ENCODE measurements at regions not wholly inside any gene's neighbourhood (a gene's known extent, or its start where the extent isn't known, plus 50 kb on each side); places are given as distances from the start of the nearest gene placed in this dataset.
A peak's percentile ranks its signal among the peaks of the same experiment; 100 is the strongest.

- Histone ChIP-seq H4K91ac (replicated peaks; ENCODE audit: insufficient read length, low read length) (no peak overlapping the region), H3K23ac (ENCODE audit: insufficient read length) (no peak overlapping the region), H3K9ac (replicated peaks in 1 of 4; ENCODE audit: extremely low read depth in 1 of 4, low read depth in 3 of 4, low read length in 3 of 4) (no peak overlapping the region), H3K4me2 (ENCODE audit: insufficient read depth in 1 of 2, low read depth in 2 of 2, low read length in 2 of 2) (no peak overlapping the region), H2BK15ac (ENCODE audit: low read length) (0 out of 2 replicates have a peak overlapping the region, but pooled peaks have one; percentile 61), H4K5ac (ENCODE audit: insufficient read length, low read depth, low read length) (no peak overlapping the region), H4K8ac (ENCODE audit: extremely low read depth, insufficient read depth, low read length) (no peak overlapping the region), H2BK20ac (ENCODE audit: low read length) (no peak overlapping the region), H3K4me1 (replicated peaks in 1 of 4; ENCODE audit: control insufficient read depth in 3 of 4, insufficient read depth in 4 of 4, low read length in 3 of 4) (peaks cover 12 to 40% (median 25%) of the 10 kb centered on the region in 4 experiments), H3K14ac (ENCODE audit: insufficient read length) (no peak overlapping the region), H3K9me3 (ENCODE audit: insufficient read depth in 2 of 2, low read depth in 1 of 2, low read length in 1 of 2) (no peaks in the 10 kb centered on the region; a peak in 1 of 4 replicates), H3K4ac (replicated peaks; ENCODE audit: insufficient read length, low read depth, low read length) (no peak overlapping the region), H2AFZ (ENCODE audit: low read length) (no peak overlapping the region), H3K23me2 (ENCODE audit: low read depth, low read length) (peaks cover 3% of the 10 kb centered on the region; the same call in 1 of the 2 replicates), H3K56ac (replicated peaks; ENCODE audit: insufficient read length, low read depth, low read length) (no peak overlapping the region), H2BK120ac (replicated peaks; ENCODE audit: low read depth, low read length) (no peak overlapping the region), H3K27ac (ENCODE audit: low read depth, low read length) (no peak overlapping the region), H2BK5ac (ENCODE audit: low read depth, low read length) (no peak overlapping the region), H3K79me1 (ENCODE audit: low read depth, low read length) (no peaks in the 10 kb centered on the region), H3K27me3 (replicated peaks in 1 of 4; ENCODE audit: control insufficient read depth in 3 of 4, extremely low read depth in 1 of 4, insufficient read depth in 3 of 4, low read length in 3 of 4) (peaks cover 50 to 84% (median 70%) of the 10 kb centered on the region in 4 experiments), H3K4me3 (ENCODE audit: extremely low read depth in 1 of 4, insufficient read depth in 2 of 4, low read depth in 3 of 4, low read length in 4 of 4) (no peak overlapping the region), H3K18ac (ENCODE audit: extremely low read depth, low read length) (peak overlapping the region; percentile 32), H3K36me3 (ENCODE audit: control insufficient read depth in 2 of 4, insufficient read depth in 4 of 4, low read length in 3 of 4) (no peaks in the 10 kb centered on the region), H3K79me2 (ENCODE audit: control insufficient read depth in 1 of 2, insufficient read depth in 2 of 2, low read length in 2 of 2) (no peaks in the 10 kb centered on the region), H2AK5ac (ENCODE audit: low read depth, low read length) (no peak overlapping the region), H2BK12ac (ENCODE audit: low read depth, low read length) (peak overlapping the region; percentile 27; the same call in 1 of the 2 replicates), H4K20me1 (replicated peaks in 1 of 2; ENCODE audit: control insufficient read depth in 1 of 2, insufficient read depth in 2 of 2, low read length in 2 of 2) (peaks cover 7 to 8% of the 10 kb centered on the region in 2 experiments)
- ChIA-PET CTCF (ENCODE audit: partially characterized antibody) (interaction anchor here (1.2 to 1.3 kb wide), 2 partner anchors 9 to 240 kb away, joined by 3 to 9 read pairs; no protein-coding TSS in a partner anchor), POLR2A (ENCODE audit: partially characterized antibody) (no interaction called here)
- DNase-seq (ENCODE audit: low read depth in 1 of 2, low spot score in 2 of 2) (no peak), FAIRE-seq (no peak)
- TF ChIP-seq YY1 (IDR thresholded peaks at IDR 0.05; ENCODE audit: low read depth, low read length) (no peak), TAF1 (IDR thresholded peaks at IDR 0.05; ENCODE audit: low read depth, low read length) (no peak), SP2 (IDR thresholded peaks at IDR 0.05; ENCODE audit: low read length) (no peak), TBP (IDR thresholded peaks at IDR 0.05; ENCODE audit: low read depth, low read length) (no peak), SRF (IDR thresholded peaks at IDR 0.05; ENCODE audit: low read depth, low read length) (no peak), BRCA1 (IDR thresholded peaks at IDR 0.05; ENCODE audit: low read depth, low read length) (no peak), HDAC2 (IDR thresholded peaks at IDR 0.05; ENCODE audit: borderline replicate concordance in 1 of 2, low read depth in 2 of 2, low read length in 2 of 2) (no peak), POLR2AphosphoS5 (IDR thresholded peaks at IDR 0.05; ENCODE audit: low read depth, low read length) (no peak), KDM5A (IDR thresholded peaks at IDR 0.05; ENCODE audit: low read length) (no peak), CHD1 (IDR thresholded peaks at IDR 0.05; ENCODE audit: low read depth, low read length) (no peak)
- 84% methylated on average over 14 of the region's 14 CpGs; no CpG with 5 or more reads in 1 of the 2 experiments for WGBS, 2 experiments (ENCODE audit: extremely low coverage in 1 of 2, insufficient coverage in 1 of 2, insufficient read length in 1 of 2, insufficient replicate concordance in 2 of 2, low coverage in 1 of 2, low lambda C conversion rate in 2 of 2, missing lambda C conversion rate in 1 of 2)
These were observed 175.9 kb upstream of the TNRC6C start for GRCh38 chr17:77782611-77783010.
